HCT116 (cell line): ENCODE measurements at regions not wholly inside any gene's neighbourhood (a gene's known extent, or its start where the extent isn't known, plus 50 kb on each side); places are given as distances from the start of the nearest gene placed in this dataset.
"Not testable (repeated sequence)": the region's sequence is repeated elsewhere in the genome, so short reads cannot be mapped to it uniquely, and the experiment has no call there.

ENCODE experiments used
- ATAC-seq: fragments of 200-7000 bp; cut with Tn5 transposase; 2 replicates; pipeline ENCODE4 v1.9.1; 2020; ENCODE audit warnings: mild to moderate bottlenecking, moderate library complexity
- BruUV-seq: library from RNA; stranded (reverse); fragments of 400-500 nt; replicated peaks from 2 replicates; lab custom pipeline; 2021; lab: Mats Ljungman, UMichigan
- CTCF ChIA-PET: fragments of 300-600 bp; sonication (Branson Sonifier 250); formaldehyde crosslinking; loops from one replicate; lab custom pipeline; 2021; ENCODE audit warnings: antibody characterized with exemption; lab: Charles Lee
- POLR2A ChIA-PET: fragments of 300-600, 350-600 bp; sonication (Branson Sonifier 250); formaldehyde crosslinking; loops from one replicate; lab custom pipeline; 2021; ENCODE audit warnings: antibody characterized with exemption; lab: Charles Lee
- RAD21 ChIA-PET, 2 experiments: fragments of 300-600 bp; sonication (Branson Sonifier 250); formaldehyde crosslinking; loops; one replicate each; lab custom pipeline; 2023; ENCODE audit warnings: low total read pairs in 2 of 2; ENCODE audit not compliant: uncharacterized antibody in 2 of 2, unreplicated experiment in 2 of 2, low non-redundant PET in 1 of 2; lab: Charles Lee
- DNase-seq: peaks from one replicate; pipeline ENCODE4 v3.0.0-alpha.2; 2010; ENCODE audit warnings: low read depth, low spot score
- H2AFZ ChIP-seq: fragments of 200-600 bp; shearing (Covaris generic), sonication (generic); 2 replicates; pipeline ENCODE4 v1.6.1; 2017; ENCODE audit warnings: low read depth, mixed run types, mixed read lengths, antibody characterized with exemption, low read length; ENCODE audit not compliant: poor library complexity, severe bottlenecking
- H3K27ac ChIP-seq: 2 replicates; pipeline ENCODE4 v1.5.1; 2012; ENCODE audit warnings: low read depth, low read length
- H3K27me3 ChIP-seq: fragments of 200-600 bp; sonication (generic); 2 replicates; pipeline ENCODE4 v1.6.1; 2016; ENCODE audit warnings: mixed run types, low read length, mixed read lengths; ENCODE audit not compliant: insufficient read depth
- H3K36me3 ChIP-seq, 2 experiments: fragments of 200-500 bp in 1 of 2; fragments of 200-600 bp in 1 of 2; sonication (Bioruptor generic) in 1 of 2; sonication (generic) in 1 of 2; 2 replicates each; pipeline versions ENCODE4 v1.5.1 to v1.6.1; 2014 to 2016; ENCODE audit warnings: low read length in 2 of 2, inconsistent platforms in 1 of 2, mixed read lengths in 1 of 2, mixed run types in 1 of 2; ENCODE audit not compliant: insufficient read depth in 2 of 2, control insufficient read depth in 1 of 2
- H3K4me1 ChIP-seq, 2 experiments: fragments of 200-600 bp in 1 of 2; sonication (generic) in 1 of 2; 2 replicates each; pipeline versions ENCODE4 v1.5.1 to v1.6.1; 2012 to 2017; ENCODE audit warnings: low read length in 2 of 2, inconsistent platforms in 1 of 2, mild to moderate bottlenecking in 1 of 2, mixed read lengths in 1 of 2, mixed run types in 1 of 2, moderate library complexity in 1 of 2; ENCODE audit not compliant: insufficient read depth in 2 of 2, control insufficient read depth in 1 of 2
- H3K4me2 ChIP-seq: fragments of 200-600 bp; sonication (generic); 2 replicates; pipeline ENCODE4 v1.6.1; 2017; ENCODE audit warnings: mixed run types, low read length, mixed read lengths
- H3K4me3 ChIP-seq, 2 experiments: fragments of 200-600 bp in 1 of 2; sonication (generic) in 1 of 2; replicated peaks in 1 of 2; 2 replicates each; pipeline ENCODE4 v1.5.1; 2011 to 2016; ENCODE audit warnings: low read length in 2 of 2, control low read depth in 1 of 2, low read depth in 1 of 2, mild to moderate bottlenecking in 1 of 2, mixed read lengths in 1 of 2, mixed run types in 1 of 2
- H3K79me2 ChIP-seq: fragments of 200-600 bp; sonication (generic); 2 replicates; pipeline ENCODE4 v1.6.1; 2017; ENCODE audit warnings: mild to moderate bottlenecking, mixed run types, low read length, moderate library complexity, mixed read lengths; ENCODE audit not compliant: insufficient read depth
- H3K9ac ChIP-seq: fragments of 200-600 bp; sonication (generic); 2 replicates; pipeline ENCODE4 v1.6.1; 2016; ENCODE audit warnings: low read length, mixed read lengths
- H3K9me2 ChIP-seq: fragments of 200-600 bp; sonication (generic), shearing (Covaris generic); 2 replicates; pipeline ENCODE4 v1.6.1; 2017; ENCODE audit warnings: mixed run types, mild to moderate bottlenecking, moderate library complexity; ENCODE audit not compliant: insufficient read depth
- H3K9me3 ChIP-seq, 2 experiments: fragments of 200-500 bp in 1 of 2; fragments of 200-600 bp in 1 of 2; sonication (Bioruptor generic) in 1 of 2; sonication (generic) in 1 of 2; 2 replicates each; pipeline ENCODE4 v1.6.1; 2014 to 2017; ENCODE audit warnings: low read length in 2 of 2, mixed read lengths in 2 of 2, inconsistent platforms in 1 of 2, low read depth in 1 of 2, mild to moderate bottlenecking in 1 of 2, mixed run types in 1 of 2, moderate library complexity in 1 of 2; ENCODE audit not compliant: control insufficient read depth in 1 of 2, insufficient read depth in 1 of 2
- H4K20me1 ChIP-seq: fragments of 200-600 bp; sonication (generic), shearing (Covaris generic); 2 replicates; pipeline ENCODE4 v1.6.1; 2017; ENCODE audit warnings: mixed run types, mild to moderate bottlenecking, moderate library complexity; ENCODE audit not compliant: insufficient read depth
- CBX3 ChIP-seq: IDR thresholded peaks from 2 replicates; pipeline ENCODE4 v1.6.1; 2012; ENCODE audit warnings: low read depth
- CEBPB ChIP-seq: IDR thresholded peaks from 2 replicates; pipeline ENCODE4 v1.6.1; 2012; ENCODE audit warnings: low read depth
- EGR1 ChIP-seq: IDR thresholded peaks from 2 replicates; pipeline ENCODE4 v1.6.1; 2012; ENCODE audit warnings: low read depth
- ELF1 ChIP-seq: IDR thresholded peaks from 2 replicates; pipeline ENCODE4 v1.6.1; 2012; ENCODE audit warnings: low read depth, borderline replicate concordance
- JUND ChIP-seq: IDR thresholded peaks from 2 replicates; pipeline ENCODE4 v1.6.1; 2012
- POLR2A ChIP-seq: IDR thresholded peaks from 2 replicates; pipeline ENCODE4 v1.7.0; 2011; ENCODE audit warnings: borderline replicate concordance; ENCODE audit not compliant: insufficient read depth, insufficient read length; ENCODE audit errors: extremely low read depth
- POLR2AphosphoS5 ChIP-seq: IDR thresholded peaks from 2 replicates; pipeline ENCODE4 v1.6.1; 2011; ENCODE audit warnings: mild to moderate bottlenecking, low read depth, low read length, moderate library complexity
- RAD21 ChIP-seq: IDR thresholded peaks from 2 replicates; pipeline ENCODE4 v1.6.1; 2012; ENCODE audit warnings: low read depth, mild to moderate bottlenecking
- SIN3A ChIP-seq: IDR thresholded peaks from 2 replicates; pipeline ENCODE4 v1.6.1; 2012; ENCODE audit warnings: low read depth
- SP1 ChIP-seq: IDR thresholded peaks from 2 replicates; pipeline ENCODE4 v1.6.1; 2012; ENCODE audit warnings: low read depth
- TCF7L2 ChIP-seq: IDR thresholded peaks from 2 replicates; pipeline ENCODE4 v1.7.0; 2011; ENCODE audit warnings: borderline replicate concordance, inconsistent platforms; ENCODE audit not compliant: insufficient read depth, insufficient read length; ENCODE audit errors: extremely low read depth
- YY1 ChIP-seq: IDR thresholded peaks from 2 replicates; pipeline ENCODE4 v1.6.1; 2011; ENCODE audit warnings: low read length, low read depth, moderate library complexity, mild to moderate bottlenecking; ENCODE audit not compliant: insufficient replicate concordance; ENCODE audit errors: extremely low read depth
- ZFX ChIP-seq: fragments of 450-650 bp; IDR thresholded peaks from 2 replicates; pipeline ENCODE4 v1.6.1; 2017
- ZNF274 ChIP-seq: fragments of 200-500 bp; sonication (Bioruptor generic); IDR thresholded peaks from 2 replicates; pipeline ENCODE4 v1.6.1; 2014; ENCODE audit warnings: mild to moderate bottlenecking, low read depth, low read length, inconsistent platforms
- intact Hi-C: fragments of 100-400 bp; cut with micrococcal nuclease; formaldehyde crosslinking; loops from 2 replicates; pipeline ENCODE4 v1.10.0; 2022
- TF ChIP-seq, protein P1 (sequence below): IDR thresholded peaks from 2 replicates; pipeline ENCODE4 v1.6.1; 2012; ENCODE audit warnings: low read depth

DNA sequence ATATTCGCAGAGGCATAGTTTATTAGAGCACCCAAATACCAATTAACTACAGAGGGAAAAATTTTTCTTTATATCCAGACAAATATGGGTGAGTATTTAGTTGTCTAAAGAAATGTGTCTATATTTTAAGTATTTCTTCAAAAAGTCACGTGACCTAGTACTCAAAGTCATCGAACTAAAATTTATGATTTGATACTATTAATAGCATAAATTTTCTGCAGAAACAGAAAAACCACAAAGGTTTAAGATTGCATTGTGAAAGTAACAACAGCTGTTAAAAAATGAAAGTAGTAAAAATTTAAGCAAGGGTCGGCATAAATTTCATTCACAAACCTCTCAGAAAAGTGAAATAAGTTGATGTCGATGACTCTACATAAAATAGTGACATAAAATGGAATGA is 323.9 kb upstream of the RORB start:
- Histone ChIP-seq H3K27me3 (no peaks in the 10 kb centered on the region), H4K20me1 (no peaks in the 10 kb centered on the region), H3K79me2 (no peaks in the 10 kb centered on the region), H3K4me1 (no peaks in the 10 kb centered on the region), H3K4me3 (no peak overlapping the region), H2AFZ (no peak overlapping the region), H3K4me2 (no peak overlapping the region), H3K36me3 (no peaks in the 10 kb centered on the region), H3K9ac (no peak overlapping the region), H3K9me2 (no peaks in the 10 kb centered on the region)
- BruUV-seq, result no TSS peak
- CTCF ChIA-PET, result no interaction called here
- RAD21 ChIA-PET, result no interaction called here
- POLR2A ChIA-PET, result no interaction called here
- no peak for ATAC-seq
- no peak for DNase-seq
- intact Hi-C loops, result no loop called here
- TF ChIP-seq SIN3A, result no peak
- TF ChIP-seq JUND, result no peak
- no peak for TF ChIP-seq CEBPB
- no peak for TF ChIP-seq EGR1
- no peak for TF ChIP-seq POLR2AphosphoS5
- TF ChIP-seq POLR2A, result no peak
- TF ChIP-seq RAD21, result no peak
- no peak for TF ChIP-seq ZNF274
- TF ChIP-seq TCF7L2, result no peak
- TF ChIP-seq YY1, result no peak
- no peak for TF ChIP-seq SP1
- TF ChIP-seq CBX3, result no peak
- TF ChIP-seq, protein P1, sequence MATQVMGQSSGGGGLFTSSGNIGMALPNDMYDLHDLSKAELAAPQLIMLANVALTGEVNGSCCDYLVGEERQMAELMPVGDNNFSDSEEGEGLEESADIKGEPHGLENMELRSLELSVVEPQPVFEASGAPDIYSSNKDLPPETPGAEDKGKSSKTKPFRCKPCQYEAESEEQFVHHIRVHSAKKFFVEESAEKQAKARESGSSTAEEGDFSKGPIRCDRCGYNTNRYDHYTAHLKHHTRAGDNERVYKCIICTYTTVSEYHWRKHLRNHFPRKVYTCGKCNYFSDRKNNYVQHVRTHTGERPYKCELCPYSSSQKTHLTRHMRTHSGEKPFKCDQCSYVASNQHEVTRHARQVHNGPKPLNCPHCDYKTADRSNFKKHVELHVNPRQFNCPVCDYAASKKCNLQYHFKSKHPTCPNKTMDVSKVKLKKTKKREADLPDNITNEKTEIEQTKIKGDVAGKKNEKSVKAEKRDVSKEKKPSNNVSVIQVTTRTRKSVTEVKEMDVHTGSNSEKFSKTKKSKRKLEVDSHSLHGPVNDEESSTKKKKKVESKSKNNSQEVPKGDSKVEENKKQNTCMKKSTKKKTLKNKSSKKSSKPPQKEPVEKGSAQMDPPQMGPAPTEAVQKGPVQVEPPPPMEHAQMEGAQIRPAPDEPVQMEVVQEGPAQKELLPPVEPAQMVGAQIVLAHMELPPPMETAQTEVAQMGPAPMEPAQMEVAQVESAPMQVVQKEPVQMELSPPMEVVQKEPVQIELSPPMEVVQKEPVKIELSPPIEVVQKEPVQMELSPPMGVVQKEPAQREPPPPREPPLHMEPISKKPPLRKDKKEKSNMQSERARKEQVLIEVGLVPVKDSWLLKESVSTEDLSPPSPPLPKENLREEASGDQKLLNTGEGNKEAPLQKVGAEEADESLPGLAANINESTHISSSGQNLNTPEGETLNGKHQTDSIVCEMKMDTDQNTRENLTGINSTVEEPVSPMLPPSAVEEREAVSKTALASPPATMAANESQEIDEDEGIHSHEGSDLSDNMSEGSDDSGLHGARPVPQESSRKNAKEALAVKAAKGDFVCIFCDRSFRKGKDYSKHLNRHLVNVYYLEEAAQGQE, result no peak
- TF ChIP-seq ELF1, result no peak
- TF ChIP-seq ZFX, result no peak
- TF ChIP-seq, all 23 proteins: peak for 0
- Histone ChIP-seq H3K27ac (no peak overlapping the region), H3K9me3 (peaks cover 0 to 3% of the 10 kb centered on the region in 2 experiments; a peak in 1 of 4 replicates)

DNA sequence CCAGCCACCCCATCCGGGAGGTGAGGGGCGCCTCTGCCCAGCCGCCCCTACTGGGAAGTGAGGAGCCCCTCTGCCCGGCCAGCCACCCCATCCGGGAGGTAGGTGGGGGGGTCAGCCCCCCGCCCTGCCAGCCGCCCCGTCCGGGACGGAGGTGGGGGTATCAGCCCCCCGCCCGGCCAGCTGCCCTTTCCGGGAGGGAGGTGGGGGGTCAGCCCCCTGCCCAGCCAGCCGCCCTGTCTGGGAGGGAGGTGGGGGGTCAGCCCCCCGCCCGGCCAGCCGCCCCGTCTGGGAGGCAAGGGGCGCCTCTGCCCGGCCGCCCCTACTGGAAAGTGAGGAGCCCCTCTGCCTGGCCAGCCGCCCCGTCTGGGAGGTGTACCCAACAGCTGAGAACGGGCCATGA is 299.4 kb upstream of the RORB start:
- ATAC-seq, H3K4me1 ChIP-seq, CTCF ChIA-PET, H3K9me3 ChIP-seq, H3K79me2 ChIP-seq, H3K9me2 ChIP-seq, DNase-seq, intact Hi-C loops, H4K20me1 ChIP-seq, H3K27ac ChIP-seq, H3K36me3 ChIP-seq, RAD21 ChIA-PET, H3K4me2 ChIP-seq, H3K9ac ChIP-seq, H3K27me3 ChIP-seq, BruUV-seq, H3K4me3 ChIP-seq, POLR2A ChIA-PET, H2AFZ ChIP-seq: not testable (repeated sequence)
